Mucosa of gallbladder (tissue), 1 donor: ENCODE measurements at regions not wholly inside any gene's neighbourhood (a gene's known extent, or its start where the extent isn't known, plus 50 kb on each side); places are given as distances from the start of the nearest gene placed in this dataset.

Source experiments
- DNase-seq: peaks from one replicate; pipeline ENCODE4 v3.0.0-alpha.2; 2020; ENCODE audit warnings: low spot score
- donor health status: DM: no; HTN: no; CAD: no.

DNA sequence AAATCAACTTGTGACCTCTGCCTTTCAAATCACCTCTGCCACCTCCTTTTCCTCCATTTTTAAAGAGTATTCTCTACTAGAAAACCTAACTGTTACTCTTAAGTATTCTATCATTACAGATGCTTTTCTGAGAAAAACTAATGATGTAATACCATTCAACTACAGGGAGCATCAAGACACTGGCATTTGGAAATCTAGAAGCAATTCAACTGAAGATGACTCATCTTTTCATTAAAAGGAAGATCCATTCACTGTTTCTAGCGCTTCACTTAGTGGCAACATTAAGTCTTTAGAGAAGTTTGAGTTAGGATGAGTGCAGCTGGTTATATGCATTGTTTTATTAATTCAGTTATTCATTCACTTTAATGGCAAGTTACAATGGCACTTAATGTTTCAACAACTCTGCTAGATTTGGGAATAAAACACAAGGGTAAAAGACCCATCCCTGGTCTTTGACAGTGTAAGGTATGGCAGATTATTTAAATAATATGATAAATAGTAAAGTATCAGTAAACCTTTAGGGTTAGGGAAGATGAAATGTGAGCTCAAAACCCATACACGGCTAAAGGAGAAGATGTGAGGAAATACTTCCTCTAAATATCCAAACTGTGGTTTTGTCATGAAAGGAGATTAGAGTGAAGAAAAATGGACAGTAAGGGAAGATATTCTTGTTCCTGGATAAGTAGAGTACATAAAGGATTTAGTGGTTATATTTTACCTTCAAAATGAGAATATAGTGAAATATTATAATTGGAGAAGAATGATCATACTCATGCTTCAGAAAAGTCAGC, 61.7 kb downstream of the KCNJ2 start:
- DNase-seq, result no peak

DNA sequence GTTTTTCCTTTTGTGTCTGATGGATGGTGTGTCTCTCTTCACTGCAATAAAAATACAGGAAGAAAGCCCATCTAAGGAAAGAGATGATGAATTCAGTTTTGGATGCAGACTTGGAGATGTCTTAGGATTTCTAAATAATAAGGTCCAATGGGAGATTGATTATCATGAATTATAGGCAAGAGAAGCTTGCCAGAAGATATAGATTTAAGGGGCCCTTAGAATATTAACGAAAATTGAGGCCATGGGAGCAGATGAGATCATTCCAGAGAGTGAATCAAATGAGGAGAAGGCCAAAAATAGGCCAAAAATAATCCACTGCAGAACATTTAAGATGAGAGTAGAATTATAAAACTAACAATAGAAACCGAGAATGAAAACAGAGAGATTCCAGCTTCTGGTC, 63.1 kb downstream of the KCNJ2 start:
- DNase-seq, result no peak

GRCh38 chr17:70235252-70235651, 65.9 kb downstream of the KCNJ2 start:
- no peak for DNase-seq

DNA sequence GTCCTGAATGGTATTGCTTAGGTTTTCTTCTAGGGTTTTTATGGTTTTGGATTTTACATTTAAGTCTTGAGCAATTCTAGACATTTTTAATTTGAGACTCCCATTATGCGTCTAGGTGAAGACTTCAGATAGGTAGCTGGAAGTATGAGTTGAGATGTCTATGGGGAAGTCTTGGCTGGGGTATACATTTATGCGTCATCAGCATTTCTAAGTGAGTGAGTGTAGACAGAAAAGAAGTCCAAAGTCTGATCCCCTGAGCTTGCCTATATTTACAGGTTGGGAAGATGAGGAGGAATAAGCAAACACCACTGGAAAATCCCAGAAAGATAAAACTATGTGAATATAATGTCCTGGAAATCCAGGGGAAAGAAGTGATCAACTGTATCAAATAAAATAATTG, 68.9 kb downstream of the KCNJ2 start:
- DNase-seq, result no peak

DNA sequence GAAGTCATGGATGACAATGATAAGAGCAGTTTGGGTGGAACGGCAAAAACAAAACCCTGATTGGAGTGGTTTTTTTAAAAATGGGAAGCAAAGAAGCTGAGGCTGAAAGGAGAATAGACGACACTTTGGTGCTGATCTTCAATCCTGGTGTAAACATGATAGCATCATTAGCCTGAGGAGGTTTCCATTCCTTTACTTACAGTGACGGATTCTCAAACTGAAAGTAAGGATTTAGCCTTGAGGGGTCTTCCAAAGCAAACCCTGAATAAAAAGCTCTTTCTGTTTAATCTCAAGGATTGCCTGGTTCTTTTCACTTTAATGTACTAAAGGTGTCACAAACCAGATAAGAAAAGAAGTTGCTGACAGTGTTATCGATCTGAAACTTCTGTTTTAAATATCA, 69.3 kb downstream of the KCNJ2 start:
- no peak for DNase-seq

- DNase-seq, result no peak
These were observed 70.1 kb downstream of the KCNJ2 start for GRCh38 chr17:70239391-70239826.

- no peak for DNase-seq
These were observed 71.7 kb downstream of the KCNJ2 start for GRCh38 chr17:70241071-70241470.

GRCh38 chr17:70242781-70243437, 73.6 kb downstream of the KCNJ2 start:
- no peak for DNase-seq

GRCh38 chr17:70251706-70252105, 82.4 kb downstream of the KCNJ2 start:
- no peak for DNase-seq

- DNase-seq, result no peak
These were observed 85.6 kb downstream of the KCNJ2 start for GRCh38 chr17:70254735-70255460.

GRCh38 chr17:70256751-70257150, 87.4 kb downstream of the KCNJ2 start:
- DNase-seq, result no peak

DNA sequence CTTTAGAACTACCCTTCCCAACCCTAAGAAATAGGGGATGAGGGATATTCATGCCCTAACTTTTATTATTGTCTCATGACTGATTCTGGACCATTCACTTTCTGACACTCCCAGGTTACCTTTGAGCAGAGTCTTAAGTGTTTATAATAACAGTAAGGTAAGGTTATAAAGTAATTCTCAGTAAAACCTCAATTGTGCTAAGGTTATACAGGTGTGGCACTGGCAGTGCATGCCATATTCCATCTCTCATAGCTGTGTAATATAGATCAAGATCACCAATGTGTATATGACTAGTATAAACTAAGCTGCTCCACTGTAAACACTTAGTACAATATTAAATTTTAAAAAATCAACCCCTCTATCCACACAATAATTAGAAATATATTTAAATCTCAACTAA, 89.1 kb downstream of the KCNJ2 start:
- DNase-seq, result no peak

GRCh38 chr17:70259400-70259799, 90.1 kb downstream of the KCNJ2 start:
- DNase-seq, result no peak

- no peak for DNase-seq
These were observed 91.8 kb downstream of the KCNJ2 start for GRCh38 chr17:70261170-70261569.

- DNase-seq, result no peak
These were observed 96.1 kb downstream of the KCNJ2 start for GRCh38 chr17:70265471-70265870.

- no peak for DNase-seq
These were observed 97.1 kb downstream of the KCNJ2 start for GRCh38 chr17:70266394-70266793.

DNA sequence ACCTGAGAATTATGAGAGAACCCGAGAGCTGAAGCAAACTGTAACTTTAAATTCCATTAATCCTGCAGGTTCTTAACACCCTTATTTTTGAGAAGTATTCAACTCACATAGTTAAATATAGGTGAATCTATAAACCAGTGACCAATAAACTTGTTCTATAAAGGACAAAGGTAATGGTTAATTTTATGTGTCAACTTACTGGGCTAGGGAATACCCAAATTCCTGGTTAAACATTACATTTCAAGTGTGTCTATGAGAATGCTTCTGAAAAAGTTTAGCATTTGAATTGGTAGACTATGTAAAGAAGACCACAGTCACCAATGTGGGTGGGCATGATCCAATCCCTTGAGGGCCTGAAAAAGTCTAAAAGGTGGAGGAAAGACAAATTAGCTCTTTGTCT, 99.1 kb downstream of the KCNJ2 start:
- no peak for DNase-seq

DNA sequence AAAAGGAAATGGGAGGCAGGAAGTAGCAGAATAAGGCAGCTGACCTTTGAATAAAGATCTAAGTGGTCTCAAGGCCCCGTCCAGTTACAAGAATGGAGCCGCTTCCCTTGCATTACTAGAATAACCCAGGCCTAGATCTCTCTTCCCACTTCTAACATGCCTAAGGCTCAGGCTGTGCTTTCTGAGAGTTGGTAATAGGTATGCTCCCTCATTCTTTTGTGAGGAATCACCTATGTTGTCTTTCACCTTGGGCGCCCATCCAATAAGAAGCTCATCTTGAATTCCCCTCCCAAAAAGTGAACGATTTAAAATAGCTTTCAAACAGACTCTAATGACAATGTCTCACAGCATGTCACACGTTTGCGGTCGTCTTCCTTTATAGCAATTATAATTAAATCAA, 101.2 kb downstream of the KCNJ2 start:
- DNase-seq, result no peak

GRCh38 chr17:70271200-70271599, 101.9 kb downstream of the KCNJ2 start:
- no peak for DNase-seq

- no peak for DNase-seq
These were observed 102.3 kb downstream of the KCNJ2 start for GRCh38 chr17:70271672-70272071.

GRCh38 chr17:70274255-70274654, 104.9 kb downstream of the KCNJ2 start:
- DNase-seq, result no peak

- no peak for DNase-seq
These were observed 107.6 kb downstream of the KCNJ2 start for GRCh38 chr17:70276906-70277305.
